ENCODE measurements at regions not wholly inside any gene's neighbourhood (a gene's known extent, or its start where the extent isn't known, plus 50 kb on each side); places are given as distances from the start of the nearest gene placed in this dataset.

- DNase-seq (ENCODE audit: low read depth in 4 of 4, low spot score in 3 of 4), result no peak
Measured at GRCh38 chr15:55031727-55032126, 165.0 kb downstream of the RSL24D1 start.

GRCh38 chr15:55026381-55026780 is 170.4 kb downstream of the RSL24D1 start:
- no peak for DNase-seq (ENCODE audit: low read depth in 4 of 4, low spot score in 3 of 4)

DNA sequence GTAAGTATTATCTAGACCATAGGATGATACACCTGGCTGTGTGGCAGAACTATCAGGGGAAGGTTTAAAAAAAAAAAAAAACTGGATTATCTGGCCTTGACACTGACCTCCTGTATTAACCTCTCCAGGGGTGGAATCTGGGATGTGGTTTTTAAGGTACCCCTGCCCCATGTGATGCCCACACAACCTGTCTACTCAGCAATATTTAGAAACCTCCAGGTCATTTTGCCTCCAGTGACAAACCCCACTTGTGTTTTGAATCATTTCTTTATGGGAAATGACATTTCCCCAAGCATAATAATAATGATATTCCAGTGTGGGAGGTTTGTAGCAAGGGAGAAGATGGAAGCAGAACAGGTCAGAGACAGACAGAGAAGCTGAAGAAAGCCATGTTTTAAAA is 179.1 kb downstream of the RSL24D1 start:
- no peak for DNase-seq (ENCODE audit: low read depth in 4 of 4, low spot score in 3 of 4)

DNA sequence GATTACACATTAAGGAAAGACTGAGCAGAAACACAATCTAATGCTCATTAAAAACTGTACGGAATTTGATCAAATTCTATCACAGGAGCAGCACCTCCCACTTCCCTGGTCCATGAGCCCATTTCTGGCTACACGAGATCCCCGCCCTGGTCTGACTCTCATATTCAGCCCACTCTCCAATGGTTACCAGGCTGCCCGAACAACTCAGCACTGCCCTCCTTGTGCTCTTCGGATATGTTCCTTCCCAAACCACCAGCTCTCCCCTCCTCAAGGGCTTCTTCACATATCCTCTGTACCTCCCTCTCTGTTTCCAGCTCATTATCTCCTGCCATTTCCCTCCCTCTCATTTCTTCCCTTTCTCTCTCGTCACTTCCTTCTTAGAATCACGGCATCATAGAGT is 180.5 kb downstream of the RSL24D1 start:
- DNase-seq (ENCODE audit: low read depth in 4 of 4, low spot score in 3 of 4), result no peak

DNA sequence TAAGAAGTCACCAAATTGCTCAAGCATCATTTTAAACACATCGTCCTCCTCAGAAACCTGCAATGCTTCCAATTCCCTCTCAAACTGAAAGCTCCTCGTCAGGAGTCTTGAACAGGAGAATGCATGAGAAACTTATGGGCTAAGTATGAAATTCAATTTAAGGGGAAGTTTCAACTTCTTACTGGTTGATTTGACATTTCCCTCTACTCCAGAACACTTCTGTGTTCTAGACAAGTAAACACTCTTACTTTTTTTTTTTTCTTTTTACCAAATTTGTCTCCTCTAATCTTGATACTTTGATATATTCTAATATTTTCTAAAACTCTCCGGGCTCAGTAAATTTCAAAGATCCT is 181.7 kb downstream of the RSL24D1 start:
- DNase-seq (ENCODE audit: low read depth in 4 of 4, low spot score in 3 of 4), result no peak

GRCh38 chr15:55014391-55015092 is 182.2 kb downstream of the RSL24D1 start:
- no peak for DNase-seq (ENCODE audit: low read depth in 4 of 4, low spot score in 3 of 4)

GRCh38 chr15:55008421-55008820 is 188.3 kb downstream of the RSL24D1 start:
- DNase-seq (ENCODE audit: low read depth in 4 of 4, low spot score in 3 of 4), result no peak

- DNase-seq (ENCODE audit: low read depth in 4 of 4, low spot score in 3 of 4), result no peak
Measured at GRCh38 chr15:55007561-55007960, 189.2 kb downstream of the RSL24D1 start.

DNA sequence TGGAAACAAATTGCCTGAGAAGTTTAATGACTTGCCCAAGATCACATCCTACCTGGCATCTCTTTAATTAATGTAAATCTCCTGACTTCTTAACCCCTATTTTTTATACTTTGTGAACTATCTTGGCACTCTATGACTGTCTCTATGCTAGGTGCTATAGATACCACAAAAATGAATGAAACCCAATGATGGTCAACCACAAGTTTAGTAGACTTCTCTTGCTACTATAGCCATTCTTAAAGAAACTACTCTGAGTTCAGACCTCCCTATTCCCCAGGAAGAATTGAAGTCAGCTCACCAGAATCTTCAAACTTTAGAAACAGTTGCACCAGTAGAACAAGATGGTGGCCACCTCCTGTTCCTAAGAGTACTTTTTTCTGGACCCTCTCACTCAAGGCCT is 191.1 kb downstream of the RSL24D1 start:
- DNase-seq (ENCODE audit: low read depth in 4 of 4, low spot score in 3 of 4), result no peak

- no peak for DNase-seq (ENCODE audit: low read depth in 4 of 4, low spot score in 3 of 4)
Measured at GRCh38 chr15:55003965-55004873, 192.5 kb downstream of the RSL24D1 start.

DNA sequence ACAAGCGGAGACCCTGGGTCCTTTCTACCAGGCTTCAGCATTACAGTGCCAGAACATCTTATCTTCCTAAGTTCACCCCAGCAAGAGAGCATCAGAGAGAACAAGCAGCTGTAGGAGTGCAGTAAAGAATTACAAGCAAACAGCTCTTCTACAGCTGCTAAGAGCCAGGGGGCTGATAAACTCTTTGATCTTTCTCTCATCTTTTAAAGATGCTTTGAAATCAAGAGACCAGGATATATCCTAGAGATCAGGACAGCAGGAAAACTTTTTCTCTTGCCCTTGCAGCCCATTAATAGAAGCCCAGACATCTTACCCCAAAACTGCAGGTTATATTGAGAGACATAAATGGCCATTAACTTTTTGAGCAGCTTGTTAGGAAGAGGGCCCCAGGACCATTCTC is 198.1 kb downstream of the RSL24D1 start:
- DNase-seq (ENCODE audit: low read depth in 4 of 4, low spot score in 3 of 4), result no peak

GRCh38 chr15:54990793-54991192 is 205.9 kb downstream of the RSL24D1 start:
- no peak for DNase-seq (ENCODE audit: low read depth in 4 of 4, low spot score in 3 of 4)

DNA sequence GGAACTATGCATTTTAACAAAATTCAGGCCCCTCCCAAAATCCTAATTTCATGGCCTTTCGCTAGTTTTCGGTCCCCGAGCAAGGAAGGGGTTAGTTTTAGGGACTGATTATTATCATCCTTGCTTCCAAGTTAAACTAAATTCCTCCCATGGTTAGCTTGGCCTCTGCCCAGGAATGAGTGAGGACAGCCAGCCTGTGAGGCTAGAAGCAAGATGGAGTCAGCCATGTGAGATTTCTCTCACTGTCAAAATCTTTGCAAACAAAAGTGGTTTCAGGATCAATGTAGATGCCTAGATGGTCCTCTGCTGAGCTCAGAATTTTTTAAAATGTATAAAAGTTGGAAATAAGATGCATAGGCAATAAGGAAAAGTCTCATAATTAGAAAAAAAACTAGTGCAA is 208.9 kb downstream of the RSL24D1 start:
- no peak for DNase-seq (ENCODE audit: low read depth in 4 of 4, low spot score in 3 of 4)

DNA sequence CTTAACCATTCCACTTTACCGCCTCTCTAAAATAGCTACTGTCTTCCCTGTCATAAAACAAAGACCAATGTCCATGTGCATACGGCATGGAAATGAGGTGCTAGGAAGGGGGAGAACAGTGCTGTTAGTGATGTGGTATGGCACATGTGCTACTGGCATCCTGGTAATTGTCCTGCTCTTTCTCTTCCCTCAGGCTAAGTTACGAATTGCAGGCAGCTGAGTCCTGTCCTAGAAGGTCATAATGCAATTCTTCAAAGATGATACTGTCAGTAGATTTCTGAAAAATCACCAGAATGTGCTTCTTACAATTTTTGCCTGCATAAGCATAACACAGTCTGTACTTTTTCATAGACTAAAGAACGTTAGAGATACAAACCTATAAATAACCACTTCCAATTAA is 216.8 kb downstream of the RSL24D1 start:
- DNase-seq (ENCODE audit: low read depth in 4 of 4, low spot score in 3 of 4), result no peak

DNA sequence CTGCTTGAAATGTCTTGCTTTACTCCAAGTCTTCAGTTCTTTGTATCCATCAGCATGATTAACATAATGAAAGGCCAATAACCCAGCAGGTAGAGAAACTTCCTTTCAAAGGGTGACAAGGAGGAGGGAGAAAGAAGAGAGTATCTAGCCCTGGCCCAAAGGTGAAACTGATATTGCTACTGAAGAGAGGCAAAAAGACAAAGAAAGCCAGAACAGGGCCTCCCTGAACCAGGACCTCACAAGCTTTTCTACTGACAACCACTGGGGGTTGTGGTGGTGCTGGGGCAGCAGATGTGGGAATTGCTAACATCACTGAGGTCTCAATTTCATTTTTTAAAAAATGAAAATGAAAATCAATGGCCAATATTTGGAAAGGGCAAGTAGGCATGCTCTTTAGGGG is 234.1 kb downstream of the RSL24D1 start:
- no peak for DNase-seq (ENCODE audit: low read depth in 4 of 4, low spot score in 3 of 4)

- no peak for DNase-seq (ENCODE audit: low read depth in 4 of 4, low spot score in 3 of 4)
Measured at GRCh38 chr15:54960266-54960665, 236.5 kb downstream of the RSL24D1 start.

GRCh38 chr15:54941417-54941816 is 255.3 kb downstream of the RSL24D1 start:
- DNase-seq (ENCODE audit: low read depth in 4 of 4, low spot score in 3 of 4), result no peak

DNA sequence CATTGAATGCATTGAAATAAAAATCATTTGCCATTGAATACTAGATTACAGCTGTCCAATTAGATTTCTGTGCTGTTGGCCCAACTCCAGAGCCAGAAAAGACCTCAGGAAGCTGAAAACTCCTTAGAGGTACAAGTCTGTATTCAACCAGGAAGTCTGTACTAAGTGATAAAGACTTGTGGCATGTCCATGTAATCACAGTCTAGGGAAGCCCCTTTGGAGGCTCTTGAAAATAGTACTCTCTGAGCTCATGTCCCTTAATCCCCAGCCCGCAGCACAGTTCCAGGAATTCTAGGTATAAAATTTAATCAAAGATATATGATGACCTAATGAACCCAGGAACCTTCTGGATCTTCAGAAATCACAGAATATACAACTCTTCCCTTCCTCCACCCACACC is 279.4 kb downstream of the RSL24D1 start:
- no peak for DNase-seq (ENCODE audit: low read depth in 4 of 4, low spot score in 3 of 4)

- DNase-seq (ENCODE audit: low read depth in 4 of 4, low spot score in 3 of 4), result no peak
Measured at GRCh38 chr15:54915380-54915779, 281.4 kb downstream of the RSL24D1 start.

DNA sequence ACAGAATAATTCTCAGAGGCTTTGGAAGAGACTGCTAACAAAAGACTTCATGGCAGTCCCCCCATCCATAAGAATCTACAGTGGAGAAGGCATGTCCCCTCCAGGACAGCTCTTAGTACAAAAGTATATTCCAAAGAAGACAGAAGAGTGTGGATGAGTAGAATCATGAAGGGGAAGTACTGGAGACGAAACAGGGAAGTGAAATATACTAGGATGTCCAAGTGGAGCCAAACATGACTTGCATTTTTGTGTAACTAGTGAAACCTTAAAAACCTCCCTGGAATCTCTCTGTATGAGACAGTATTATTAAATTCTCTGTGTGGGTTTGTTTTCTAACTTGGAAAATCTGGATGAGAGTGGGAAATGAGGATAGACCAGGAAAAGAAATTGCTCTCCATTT is 312.4 kb downstream of the RSL24D1 start:
- no peak for DNase-seq (ENCODE audit: low read depth in 4 of 4, low spot score in 3 of 4)

DNA sequence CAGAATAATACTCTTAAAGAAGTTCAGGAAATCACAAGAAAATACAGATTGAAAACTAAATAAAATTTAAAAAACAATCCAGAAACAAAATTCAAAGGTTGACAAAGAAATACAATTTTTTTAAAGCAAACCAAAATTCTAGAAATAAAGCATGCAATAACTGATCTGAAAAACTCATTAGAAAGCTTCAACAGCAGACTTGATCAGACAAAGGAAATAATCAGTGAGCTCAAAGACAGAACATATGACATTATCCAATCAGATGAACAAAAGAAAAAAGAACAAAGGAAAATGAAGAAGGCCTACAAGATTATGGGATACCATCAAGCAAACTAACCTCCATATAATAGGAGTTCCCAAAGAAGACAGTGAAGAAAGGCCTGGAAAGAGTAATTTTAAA is 336.8 kb downstream of the RSL24D1 start:
- no peak for DNase-seq (ENCODE audit: low read depth in 4 of 4, low spot score in 3 of 4)

DNA sequence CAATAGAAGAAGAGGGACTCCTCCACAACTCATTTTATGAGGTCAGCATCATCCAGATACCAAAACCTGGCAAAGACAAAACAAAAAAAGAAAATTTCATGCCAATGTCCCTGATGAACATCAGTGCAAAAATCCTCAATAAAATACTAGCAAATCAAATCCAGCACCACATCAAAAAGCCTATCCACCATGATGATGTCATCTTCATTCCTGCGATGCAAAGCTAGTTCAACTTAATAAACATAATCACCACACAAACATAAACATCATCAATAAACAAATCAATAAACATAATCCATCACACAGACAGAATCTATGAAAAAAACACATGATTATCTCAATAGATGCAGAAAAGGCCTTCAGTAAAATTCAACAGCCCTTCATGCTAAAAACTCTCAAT is 342.1 kb downstream of the RSL24D1 start:
- DNase-seq (ENCODE audit: low read depth in 4 of 4, low spot score in 3 of 4), result no peak

All from right renal pelvis (tissue), 4 donors.